Heart left ventricle (tissue), 16 donors: ENCODE measurements at regions not wholly inside any gene's neighbourhood (a gene's known extent, or its start where the extent isn't known, plus 50 kb on each side); places are given as distances from the start of the nearest gene placed in this dataset.
A peak's percentile ranks its signal among the peaks of the same experiment; 100 is the strongest.

Experiments
- ATAC-seq, 4 donors: fragments of 200-7000 bp; cut with Tn5 transposase; one replicate each; pipeline ENCODE4 v1.9.1; 2020 to 2022; ENCODE audit warnings: moderate library complexity in 4 of 4, mild to moderate bottlenecking in 3 of 4, moderate number of reproducible peaks in 1 of 4
- DNase-seq, 5 donors: peaks; one replicate each; pipeline ENCODE4 v3.0.0-alpha.2; 2020
- H3K27ac ChIP-seq, 12 donors: fragments of 200-600 bp; sonication (generic) in 4 of 12; one replicate each; pipeline versions ENCODE4 v1.5.0 to v1.8.0; 2016 to 2022; ENCODE audit warnings: mild to moderate bottlenecking in 2 of 12
- H3K27me3 ChIP-seq, 9 donors: fragments of 200-600 bp; sonication (generic) in 2 of 9; one replicate each; pipeline versions ENCODE4 v1.5.1 to v1.8.0; 2016 to 2022; ENCODE audit warnings: mild to moderate bottlenecking in 3 of 9
- H3K36me3 ChIP-seq, 9 donors: fragments of 200-600 bp; sonication (generic) in 2 of 9; one replicate each; pipeline versions ENCODE4 v1.5.0 to v1.8.0; 2018 to 2022; ENCODE audit warnings: mild to moderate bottlenecking in 2 of 9
- H3K4me1 ChIP-seq, 12 donors: fragments of 200-600 bp; sonication (generic) in 4 of 12; one replicate each; pipeline versions ENCODE4 v1.5.0 to v1.8.0; 2016 to 2022; ENCODE audit warnings: mild to moderate bottlenecking in 3 of 12
- H3K4me3 ChIP-seq, 12 donors: fragments of 200-600 bp; sonication (generic) in 4 of 12; one replicate each; pipeline versions ENCODE4 v1.5.0 to v1.8.0; 2017 to 2022; ENCODE audit warnings: mild to moderate bottlenecking in 9 of 12, moderate library complexity in 4 of 12
- H3K9me3 ChIP-seq, 12 donors: fragments of 200-600 bp; sonication (generic) in 4 of 12; one replicate each; pipeline versions ENCODE4 v1.5.0 to v1.8.0; 2016 to 2022; ENCODE audit warnings: mild to moderate bottlenecking in 1 of 12
- CTCF ChIP-seq, 12 donors: fragments of 200-600 bp; sonication (generic) in 4 of 12; IDR thresholded peaks; one replicate each; pipeline versions ENCODE4 v1.5.0 to v1.8.0; 2018 to 2022; ENCODE audit warnings: antibody characterized with exemption in 12 of 12, mild to moderate bottlenecking in 5 of 12
- POLR2A ChIP-seq, 2 donors: fragments of 450-650 bp; IDR thresholded peaks; one replicate each; pipeline ENCODE4 v1.6.1; 2017; ENCODE audit warnings: antibody characterized with exemption in 2 of 2, mild to moderate bottlenecking in 2 of 2, moderate library complexity in 2 of 2
- WGBS, 4 donors: extraction: QIAGEN DNeasy Blood & Tissue Kit in 2 of 4; methylation state at CpG; one replicate each; pipeline versions ENCODE4 v1.1.5 to v1.1.7; 2013 to 2018; 5-methylcytosine and 5-hydroxymethylcytosine counted together
- intact Hi-C, 10 donors: fragments of 100-400 bp; cut with DNase I; formaldehyde crosslinking; loops; one replicate each; pipeline versions ENCODE4 v1.11.1 to v1.14.2; 2022
- donor health status: ischemic (EF 13 %, LVEDD 7.1; RV severe dilation, severe dysfunction).
- donor health status: healthy with polysubstance abuse.
- donor health status: DM: no; HTN: yes; CAD: no.
- donor health status: DM: no; HTN: no; CAD: no.
- donor health status: ischemic (EF 25% LVEDD 6.9; RV normal size, moderate dysfunction).
- donor health status: ischemic (EF 25% LVEDD 5.7; RV mildly dilated, moderate dysfunction).
- donor health status: healthy.
- donor health status: DM: yes; HTN: yes; CAD: no.
- donor health status: ischemic (EF 35%, LVEDD 5.7; RV mildly dilated, moderate dysfunction).
- donor health status: nonischemic (EF 11% LVEDD 7.7; RV severe dilation, severe dysfunction).
- donor health status: DM: yes; HTN: yes; CAD: no.
- donor health status: PGD.
- donor health status: ischemic (EF 29% LVEDD 5.4; RV normal size, mild dysfunction).
- donor health status: nonischemic (EF 23%, LVEDD 6.1; RV moderate dilation, normal function).

GRCh38 chr13:40217675-40218074 lies 448.8 kb downstream of the FOXO1 start:
- 74 to 83% (median 79%) methylated on average over 4 of the region's 4 CpGs for WGBS, 4 donors
- ATAC-seq (no peak), DNase-seq (no peak)
- Histone ChIP-seq H3K36me3 (no peaks in the 10 kb centered on the region), H3K9me3 (no peaks in the 10 kb centered on the region), H3K4me3 (no peak overlapping the region), H3K27ac (no peak overlapping the region), H3K27me3 (no peaks in the 10 kb centered on the region), H3K4me1 (peaks cover 0 to 22% (median 8%) of the 10 kb centered on the region in 12 donors)
- intact Hi-C loops, result no loop called here
- TF ChIP-seq POLR2A (IDR thresholded peaks at IDR 0.05) (no peak), CTCF (IDR thresholded peaks at IDR 0.05) (no peak)

GRCh38 chr13:40220299-40220935 lies 446.0 kb downstream of the FOXO1 start:
- Histone ChIP-seq H3K36me3 (no peaks in the 10 kb centered on the region), H3K9me3 (no peaks in the 10 kb centered on the region), H3K27me3 (no peaks in the 10 kb centered on the region), H3K27ac (peak overlapping the region in 5 of 12 donors; percentile 35 to 78 (median 52)), H3K4me1 (peaks cover 0 to 26% (median 8%) of the 10 kb centered on the region in 12 donors), H3K4me3 (no peak overlapping the region)
- intact Hi-C loops, result no loop called here
- WGBS, 4 donors, result 91 to 93% (median 92%) methylated on average over 12 of the region's 12 CpGs
- no peak for DNase-seq
- TF ChIP-seq CTCF (IDR thresholded peaks at IDR 0.05) (no peak), POLR2A (IDR thresholded peaks at IDR 0.05) (no peak)
- ATAC-seq, result no peak

- TF ChIP-seq POLR2A (IDR thresholded peaks at IDR 0.05) (no peak), CTCF (IDR thresholded peaks at IDR 0.05) (no peak)
- Histone ChIP-seq H3K36me3 (no peaks in the 10 kb centered on the region), H3K4me1 (peaks cover 0 to 26% (median 8%) of the 10 kb centered on the region in 12 donors), H3K4me3 (no peak overlapping the region), H3K9me3 (no peaks in the 10 kb centered on the region), H3K27me3 (no peaks in the 10 kb centered on the region), H3K27ac (peak overlapping the region in 8 of 12 donors; percentile 17 to 78 (median 51))
- DNase-seq (no peak), ATAC-seq (peak; percentile 13 to 30 (median 25))
- intact Hi-C loops, result no loop called here
- WGBS, 4 donors, result 0 to 89% (median 68%) methylated on average over 1 of the region's 1 CpG
These were observed 445.3 kb downstream of the FOXO1 start for GRCh38 chr13:40221131-40221459.

GRCh38 chr13:40221460-40222201 lies 444.8 kb downstream of the FOXO1 start:
- peaks cover 0 to 26% (median 8%) of the 10 kb centered on the region in 12 donors for H3K4me1 ChIP-seq
- no peaks in the 10 kb centered on the region for H3K27me3 ChIP-seq
- H3K36me3 ChIP-seq, result no peaks in the 10 kb centered on the region
- peak; percentile 74 to 92 (median 84) for ATAC-seq
- peak overlapping the region in 8 of 12 donors; percentile 17 to 78 (median 50) for H3K27ac ChIP-seq
- no peak for DNase-seq
- TF ChIP-seq POLR2A (IDR thresholded peaks at IDR 0.05) (no peak), CTCF (IDR thresholded peaks at IDR 0.05) (no peak)
- H3K9me3 ChIP-seq, result no peaks in the 10 kb centered on the region
- H3K4me3 ChIP-seq, result no peak overlapping the region
- intact Hi-C loops, result no loop called here
- WGBS, 4 donors, result 67 to 76% (median 73%) methylated on average over 10 of the region's 10 CpGs
